ENCODE measurements at regions not wholly inside any gene's neighbourhood (a gene's known extent, or its start where the extent isn't known, plus 50 kb on each side); places are given as distances from the start of the nearest gene placed in this dataset.
"Not testable (repeated sequence)": the region's sequence is repeated elsewhere in the genome, so short reads cannot be mapped to it uniquely, and the experiment has no call there.

GRCh38 chr5:94102849-94103248 lies 361.4 kb upstream of the POU5F2 start:
- intact Hi-C loops (cut with DNase I) = no loop called here
- no peak for DNase-seq (ENCODE audit: low spot score)

GRCh38 chr5:94097384-94097783 lies 356.0 kb upstream of the POU5F2 start:
- intact Hi-C loops (cut with DNase I); DNase-seq (ENCODE audit: low spot score): not testable (repeated sequence)

- intact Hi-C loops (cut with DNase I) = no loop called here
- no peak for DNase-seq (ENCODE audit: low spot score)
Observed at GRCh38 chr5:94094793-94095441, 353.5 kb upstream of the POU5F2 start.

- no peak for DNase-seq (ENCODE audit: low spot score)
- intact Hi-C loops (cut with DNase I) = no loop called here
Observed at GRCh38 chr5:94093300-94093699, 351.9 kb upstream of the POU5F2 start.

GRCh38 chr5:94086635-94087034 lies 345.2 kb upstream of the POU5F2 start:
- DNase-seq (ENCODE audit: low spot score) = not testable (repeated sequence)

GRCh38 chr5:94086194-94086593 lies 344.8 kb upstream of the POU5F2 start:
- no peak for DNase-seq (ENCODE audit: low spot score)
- intact Hi-C loops (cut with DNase I) = no loop called here

More at GRCh38 chr5:94086635-94087034, 345.2 kb upstream of the POU5F2 start:
- intact Hi-C loops (cut with DNase I) = not testable (repeated sequence)

GRCh38 chr5:94082405-94082804 lies 341.0 kb upstream of the POU5F2 start:
- intact Hi-C loops (cut with DNase I) = no loop called here
- DNase-seq (ENCODE audit: low spot score) = no peak

- intact Hi-C loops (cut with DNase I) = no loop called here
- no peak for DNase-seq (ENCODE audit: low spot score)
Observed at GRCh38 chr5:94081088-94081487, 339.7 kb upstream of the POU5F2 start.

- DNase-seq (ENCODE audit: low spot score) = no peak
- intact Hi-C loops (cut with DNase I) = no loop called here
Observed at GRCh38 chr5:94080390-94080789, 339.0 kb upstream of the POU5F2 start.

- intact Hi-C loops (cut with DNase I) = no loop called here
- no peak for DNase-seq (ENCODE audit: low spot score)
Observed at GRCh38 chr5:94072116-94072515, 330.7 kb upstream of the POU5F2 start.

- intact Hi-C loops (cut with DNase I) = no loop called here
Observed at GRCh38 chr5:94066437-94067207, 325.2 kb upstream of the POU5F2 start.

GRCh38 chr5:94064025-94064424 lies 322.6 kb upstream of the POU5F2 start:
- no peak for DNase-seq (ENCODE audit: low spot score)
- intact Hi-C loops (cut with DNase I) = no loop called here

More at GRCh38 chr5:94066437-94067207, 325.2 kb upstream of the POU5F2 start:
- DNase-seq (ENCODE audit: low spot score) = no peak

GRCh38 chr5:94057655-94058054 lies 316.3 kb upstream of the POU5F2 start:
- DNase-seq (ENCODE audit: low spot score) = no peak
- intact Hi-C loops (cut with DNase I) = no loop called here

GRCh38 chr5:94057217-94057616 lies 315.8 kb upstream of the POU5F2 start:
- DNase-seq (ENCODE audit: low spot score) = no peak
- intact Hi-C loops (cut with DNase I) = no loop called here

- DNase-seq (ENCODE audit: low spot score); intact Hi-C loops (cut with DNase I): not testable (repeated sequence)
Observed at GRCh38 chr5:94049307-94049922, 308.0 kb upstream of the POU5F2 start.

- DNase-seq (ENCODE audit: low spot score) = no peak
- intact Hi-C loops (cut with DNase I) = no loop called here
Observed at GRCh38 chr5:94045839-94046782, 304.7 kb upstream of the POU5F2 start.

- DNase-seq (ENCODE audit: low spot score) = no peak
- intact Hi-C loops (cut with DNase I) = no loop called here
Observed at GRCh38 chr5:94043311-94043710, 301.9 kb upstream of the POU5F2 start.

- intact Hi-C loops (cut with DNase I) = no loop called here
- DNase-seq (ENCODE audit: low spot score) = no peak
Observed at GRCh38 chr5:94040591-94041148, 299.3 kb upstream of the POU5F2 start.

GRCh38 chr5:94039101-94039500 lies 297.7 kb upstream of the POU5F2 start:
- intact Hi-C loops (cut with DNase I) = no loop called here
- DNase-seq (ENCODE audit: low spot score) = no peak

Measured in cardiac septum (tissue), 1 donor.